ENCODE measurements at regions not wholly inside any gene's neighbourhood (a gene's known extent, or its start where the extent isn't known, plus 50 kb on each side); places are given as distances from the start of the nearest gene placed in this dataset.
"Not testable (repeated sequence)": the region's sequence is repeated elsewhere in the genome, so short reads cannot be mapped to it uniquely, and the experiment has no call there.

DNA sequence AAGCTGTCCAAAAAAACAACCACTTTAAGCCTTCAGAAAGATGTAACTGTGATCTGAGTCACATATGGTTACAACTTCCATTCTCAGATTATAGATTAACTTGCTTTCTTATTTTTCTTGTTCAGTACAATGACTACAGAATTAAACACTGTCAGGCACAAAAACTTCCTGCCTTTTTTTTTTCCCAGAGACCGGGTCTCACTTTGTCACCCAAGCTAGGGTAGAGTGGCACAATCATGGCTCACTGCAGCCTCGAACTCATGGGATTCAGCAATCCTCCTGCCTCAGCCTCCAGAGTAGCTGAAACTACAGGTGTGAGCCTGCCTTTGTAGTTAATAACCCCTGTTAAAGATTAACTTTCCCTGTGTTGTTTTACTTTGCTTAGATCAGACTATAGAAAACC is 163.2 kb downstream of the AVL9 start:
- TF ChIP-seq SP1 (IDR thresholded peaks at IDR 0.05) (no peak), GABPA (IDR thresholded peaks at IDR 0.05 in 1 of 2, conservative IDR thresholded peaks at IDR 0.05 in 1 of 2) (no peak), FOXA2 (IDR thresholded peaks at IDR 0.05) (no peak), EGR1 (IDR thresholded peaks at IDR 0.05; ENCODE audit: low read depth in 2 of 2) (no peak), HNF4A (conservative IDR thresholded peaks at IDR 0.05) (no peak), TAF1 (conservative IDR thresholded peaks at IDR 0.05) (no peak)
- TF ChIP-seq, protein P1, sequence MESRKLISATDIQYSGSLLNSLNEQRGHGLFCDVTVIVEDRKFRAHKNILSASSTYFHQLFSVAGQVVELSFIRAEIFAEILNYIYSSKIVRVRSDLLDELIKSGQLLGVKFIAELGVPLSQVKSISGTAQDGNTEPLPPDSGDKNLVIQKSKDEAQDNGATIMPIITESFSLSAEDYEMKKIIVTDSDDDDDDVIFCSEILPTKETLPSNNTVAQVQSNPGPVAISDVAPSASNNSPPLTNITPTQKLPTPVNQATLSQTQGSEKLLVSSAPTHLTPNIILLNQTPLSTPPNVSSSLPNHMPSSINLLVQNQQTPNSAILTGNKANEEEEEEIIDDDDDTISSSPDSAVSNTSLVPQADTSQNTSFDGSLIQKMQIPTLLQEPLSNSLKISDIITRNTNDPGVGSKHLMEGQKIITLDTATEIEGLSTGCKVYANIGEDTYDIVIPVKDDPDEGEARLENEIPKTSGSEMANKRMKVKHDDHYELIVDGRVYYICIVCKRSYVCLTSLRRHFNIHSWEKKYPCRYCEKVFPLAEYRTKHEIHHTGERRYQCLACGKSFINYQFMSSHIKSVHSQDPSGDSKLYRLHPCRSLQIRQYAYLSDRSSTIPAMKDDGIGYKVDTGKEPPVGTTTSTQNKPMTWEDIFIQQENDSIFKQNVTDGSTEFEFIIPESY (IDR thresholded peaks at IDR 0.05), result no peak
- DNase-seq (ENCODE audit: low spot score), result no peak
- Histone ChIP-seq H3K4me3 (ENCODE audit: low read depth in 1 of 3, low read length in 3 of 3) (no peak overlapping the region), H3K27me3 (ENCODE audit: control insufficient read depth in 4 of 4, insufficient read depth in 4 of 4, low read length in 3 of 4) (no peaks in the 10 kb centered on the region), H3K9ac (ENCODE audit: low read depth in 1 of 2, low read length in 2 of 2) (no peak overlapping the region), H3K27ac (ENCODE audit: low read depth in 1 of 2, low read length in 2 of 2) (no peak overlapping the region), H3K9me3 (ENCODE audit: control insufficient read depth in 4 of 4, low read length in 3 of 4) (no peaks in the 10 kb centered on the region), H3K4me1 (ENCODE audit: control insufficient read depth in 4 of 4, insufficient read depth in 4 of 4, low read length in 3 of 4) (no peaks in the 10 kb centered on the region), H3K36me3 (ENCODE audit: control insufficient read depth in 4 of 4, insufficient read depth in 3 of 4, low read depth in 1 of 4, low read length in 3 of 4) (no peaks in the 10 kb centered on the region)
- WGBS, result 88% methylated on average over 2 of the region's 2 CpGs

DNA sequence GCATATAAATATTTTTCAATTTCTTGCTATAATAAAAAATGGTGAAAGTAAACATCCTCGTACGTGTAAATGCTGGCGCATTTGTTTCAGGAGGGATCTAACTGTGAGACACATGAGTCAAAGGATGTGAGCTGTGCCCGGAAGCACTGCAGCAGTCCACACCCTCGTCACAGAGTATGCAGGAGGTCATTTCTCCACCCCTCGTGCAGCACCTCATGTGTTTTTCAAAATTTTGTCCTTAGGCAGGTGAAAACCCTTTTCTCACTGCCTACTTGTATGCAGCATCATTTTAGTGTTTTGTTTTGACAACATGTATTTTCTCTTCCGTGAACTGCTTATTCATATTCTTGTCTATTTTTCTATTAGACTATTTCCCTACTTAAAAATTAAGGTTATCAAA is 162.7 kb downstream of the AVL9 start:
- no peaks in the 10 kb centered on the region for H3K27me3 ChIP-seq (ENCODE audit: control insufficient read depth in 4 of 4, insufficient read depth in 4 of 4, low read length in 3 of 4)
- DNase-seq (ENCODE audit: low spot score), result no peak
- no peaks in the 10 kb centered on the region for H3K36me3 ChIP-seq (ENCODE audit: control insufficient read depth in 4 of 4, insufficient read depth in 3 of 4, low read depth in 1 of 4, low read length in 3 of 4)
- no peak overlapping the region for H3K27ac ChIP-seq (ENCODE audit: low read depth in 1 of 2, low read length in 2 of 2)
- no peak overlapping the region for H3K9ac ChIP-seq (ENCODE audit: low read depth in 1 of 2, low read length in 2 of 2)
- no peak overlapping the region for H3K4me3 ChIP-seq (ENCODE audit: low read depth in 1 of 3, low read length in 3 of 3)
- no peaks in the 10 kb centered on the region for H3K4me1 ChIP-seq (ENCODE audit: control insufficient read depth in 4 of 4, insufficient read depth in 4 of 4, low read length in 3 of 4)
- TF ChIP-seq, protein P2, sequence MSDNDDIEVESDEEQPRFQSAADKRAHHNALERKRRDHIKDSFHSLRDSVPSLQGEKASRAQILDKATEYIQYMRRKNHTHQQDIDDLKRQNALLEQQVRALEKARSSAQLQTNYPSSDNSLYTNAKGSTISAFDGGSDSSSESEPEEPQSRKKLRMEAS (IDR thresholded peaks at IDR 0.05), result no peak
- TF ChIP-seq FOXA2 (IDR thresholded peaks at IDR 0.05) (no peak), EGR1 (IDR thresholded peaks at IDR 0.05; ENCODE audit: low read depth in 2 of 2) (no peak), SP1 (IDR thresholded peaks at IDR 0.05) (no peak), JUND (IDR thresholded peaks at IDR 0.05) (no peak), HNF4G (IDR thresholded peaks at IDR 0.05) (no peak), RAD21 (IDR thresholded peaks at IDR 0.05) (no peak), YY1 (IDR thresholded peaks at IDR 0.05) (no peak), GABPA (IDR thresholded peaks at IDR 0.05 in 1 of 2, conservative IDR thresholded peaks at IDR 0.05 in 1 of 2) (no peak), TAF1 (conservative IDR thresholded peaks at IDR 0.05) (no peak), RXRA (IDR thresholded peaks at IDR 0.05) (no peak)
- TF ChIP-seq, protein P3, sequence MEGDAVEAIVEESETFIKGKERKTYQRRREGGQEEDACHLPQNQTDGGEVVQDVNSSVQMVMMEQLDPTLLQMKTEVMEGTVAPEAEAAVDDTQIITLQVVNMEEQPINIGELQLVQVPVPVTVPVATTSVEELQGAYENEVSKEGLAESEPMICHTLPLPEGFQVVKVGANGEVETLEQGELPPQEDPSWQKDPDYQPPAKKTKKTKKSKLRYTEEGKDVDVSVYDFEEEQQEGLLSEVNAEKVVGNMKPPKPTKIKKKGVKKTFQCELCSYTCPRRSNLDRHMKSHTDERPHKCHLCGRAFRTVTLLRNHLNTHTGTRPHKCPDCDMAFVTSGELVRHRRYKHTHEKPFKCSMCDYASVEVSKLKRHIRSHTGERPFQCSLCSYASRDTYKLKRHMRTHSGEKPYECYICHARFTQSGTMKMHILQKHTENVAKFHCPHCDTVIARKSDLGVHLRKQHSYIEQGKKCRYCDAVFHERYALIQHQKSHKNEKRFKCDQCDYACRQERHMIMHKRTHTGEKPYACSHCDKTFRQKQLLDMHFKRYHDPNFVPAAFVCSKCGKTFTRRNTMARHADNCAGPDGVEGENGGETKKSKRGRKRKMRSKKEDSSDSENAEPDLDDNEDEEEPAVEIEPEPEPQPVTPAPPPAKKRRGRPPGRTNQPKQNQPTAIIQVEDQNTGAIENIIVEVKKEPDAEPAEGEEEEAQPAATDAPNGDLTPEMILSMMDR (IDR thresholded peaks at IDR 0.05; ENCODE audit: low read depth, low read length, missing input control), result no peak
- TF ChIP-seq, protein P4, sequence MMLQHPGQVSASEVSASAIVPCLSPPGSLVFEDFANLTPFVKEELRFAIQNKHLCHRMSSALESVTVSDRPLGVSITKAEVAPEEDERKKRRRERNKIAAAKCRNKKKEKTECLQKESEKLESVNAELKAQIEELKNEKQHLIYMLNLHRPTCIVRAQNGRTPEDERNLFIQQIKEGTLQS (IDR thresholded peaks at IDR 0.05), result no peak
- WGBS, result 76% methylated on average over 7 of the region's 7 CpGs
- no peaks in the 10 kb centered on the region for H3K9me3 ChIP-seq (ENCODE audit: control insufficient read depth in 4 of 4, low read length in 3 of 4)

DNA sequence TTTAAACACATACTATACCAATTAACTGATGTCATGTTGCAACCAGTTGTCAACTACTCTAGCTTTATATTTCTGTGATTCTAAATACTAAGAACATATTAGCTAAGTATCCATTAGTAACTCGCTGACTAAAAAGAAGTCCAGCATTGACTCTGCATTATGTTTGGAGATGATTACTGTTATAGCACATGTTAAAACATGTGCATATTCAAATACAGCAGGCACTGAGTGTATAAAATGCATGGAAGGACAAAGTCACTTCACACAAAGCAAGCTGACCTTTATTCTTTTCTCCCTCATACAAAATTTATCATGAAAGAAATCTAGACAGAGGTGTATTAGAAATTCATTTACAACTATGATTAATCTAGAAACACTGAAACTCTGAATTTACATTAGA is 159.3 kb downstream of the AVL9 start:
- H3K27me3 ChIP-seq (ENCODE audit: control insufficient read depth in 4 of 4, insufficient read depth in 4 of 4, low read length in 3 of 4); H3K36me3 ChIP-seq (ENCODE audit: control insufficient read depth in 4 of 4, insufficient read depth in 3 of 4, low read depth in 1 of 4, low read length in 3 of 4); H3K27ac ChIP-seq (ENCODE audit: low read depth in 1 of 2, low read length in 2 of 2); H3K9me3 ChIP-seq (ENCODE audit: control insufficient read depth in 4 of 4, low read length in 3 of 4); H3K4me1 ChIP-seq (ENCODE audit: control insufficient read depth in 4 of 4, insufficient read depth in 4 of 4, low read length in 3 of 4); DNase-seq (ENCODE audit: low spot score); H3K4me3 ChIP-seq (ENCODE audit: low read depth in 1 of 3, low read length in 3 of 3); H3K9ac ChIP-seq (ENCODE audit: low read depth in 1 of 2, low read length in 2 of 2): not testable (repeated sequence)
- 97% methylated on average over 1 of the region's 1 CpG for WGBS

DNA sequence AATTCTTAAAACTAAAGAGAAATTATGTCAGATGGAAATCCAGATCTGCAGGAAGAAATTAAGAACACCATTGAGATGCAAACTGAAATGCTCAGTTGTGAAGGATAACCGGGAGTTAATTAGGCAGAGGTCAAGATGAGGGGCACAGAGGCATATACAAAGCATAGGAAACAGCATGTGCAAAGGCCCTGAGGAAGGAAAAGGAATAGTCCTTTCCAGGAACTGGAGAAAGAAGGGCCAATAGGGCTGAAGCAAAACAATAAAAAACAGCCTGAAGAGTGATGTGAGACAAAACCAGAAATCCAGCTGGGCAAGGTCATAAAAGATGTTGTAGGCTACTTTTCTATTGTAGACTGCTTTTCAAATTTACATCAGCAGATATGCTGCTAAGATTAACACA is 155.1 kb downstream of the AVL9 start:
- 97% methylated on average over 1 of the region's 1 CpG for WGBS

More for the DNA sequence above, 155.1 kb downstream of the AVL9 start:
- not testable (repeated sequence) for H3K27me3 ChIP-seq (ENCODE audit: control insufficient read depth in 4 of 4, insufficient read depth in 4 of 4, low read length in 3 of 4); H3K9me3 ChIP-seq (ENCODE audit: control insufficient read depth in 4 of 4, low read length in 3 of 4); H3K4me1 ChIP-seq (ENCODE audit: control insufficient read depth in 4 of 4, insufficient read depth in 4 of 4, low read length in 3 of 4); H3K36me3 ChIP-seq (ENCODE audit: control insufficient read depth in 4 of 4, insufficient read depth in 3 of 4, low read depth in 1 of 4, low read length in 3 of 4); H3K4me3 ChIP-seq (ENCODE audit: low read depth in 1 of 3, low read length in 3 of 3); H3K9ac ChIP-seq (ENCODE audit: low read depth in 1 of 2, low read length in 2 of 2); H3K27ac ChIP-seq (ENCODE audit: low read depth in 1 of 2, low read length in 2 of 2); DNase-seq (ENCODE audit: low spot score)
